GM11168 (cell line): ENCODE measurements at regions not wholly inside any gene's neighbourhood (a gene's known extent, or its start where the extent isn't known, plus 50 kb on each side); places are given as distances from the start of the nearest gene placed in this dataset.

ENCODE experiments used
- in situ Hi-C: fragments of 300-500 bp; cut with MboI; formaldehyde crosslinking; loops from one replicate; pipeline ENCODE4 v1.12.0; 2022; ENCODE audit warnings: low sequenced_read_pairs; ENCODE audit not compliant: unreplicated experiment

GRCh38 chr5:107325866-107326265 lies 344.9 kb downstream of the EFNA5 start:
- in situ Hi-C loops = no loop called here

GRCh38 chr5:107324809-107325208 lies 345.9 kb downstream of the EFNA5 start:
- in situ Hi-C loops = no loop called here

GRCh38 chr5:107324071-107324470 lies 346.7 kb downstream of the EFNA5 start:
- in situ Hi-C loops = no loop called here

GRCh38 chr5:107323536-107323935 lies 347.2 kb downstream of the EFNA5 start:
- in situ Hi-C loops = no loop called here

GRCh38 chr5:107322936-107323335 lies 347.8 kb downstream of the EFNA5 start:
- in situ Hi-C loops = no loop called here

GRCh38 chr5:107321906-107322305 lies 348.8 kb downstream of the EFNA5 start:
- in situ Hi-C loops = no loop called here

GRCh38 chr5:107320846-107321245 lies 349.9 kb downstream of the EFNA5 start:
- in situ Hi-C loops = no loop called here

- in situ Hi-C loops = no loop called here
Observed at GRCh38 chr5:107320376-107320775, 350.4 kb downstream of the EFNA5 start.

GRCh38 chr5:107319901-107320300 lies 350.8 kb downstream of the EFNA5 start:
- in situ Hi-C loops = no loop called here

- in situ Hi-C loops = no loop called here
Observed at GRCh38 chr5:107314330-107314729, 356.4 kb downstream of the EFNA5 start.

- in situ Hi-C loops = no loop called here
Observed at GRCh38 chr5:107313921-107314320, 356.8 kb downstream of the EFNA5 start.

GRCh38 chr5:107313098-107313497 lies 357.6 kb downstream of the EFNA5 start:
- in situ Hi-C loops = no loop called here

- in situ Hi-C loops = no loop called here
Observed at GRCh38 chr5:107310181-107310580, 360.6 kb downstream of the EFNA5 start.

GRCh38 chr5:107306594-107306993 lies 364.1 kb downstream of the EFNA5 start:
- in situ Hi-C loops = no loop called here

- in situ Hi-C loops = no loop called here
Observed at GRCh38 chr5:107306002-107306401, 364.7 kb downstream of the EFNA5 start.

- in situ Hi-C loops = no loop called here
Observed at GRCh38 chr5:107304684-107305083, 366.1 kb downstream of the EFNA5 start.

- in situ Hi-C loops = no loop called here
Observed at GRCh38 chr5:107303171-107303968, 367.4 kb downstream of the EFNA5 start.

- in situ Hi-C loops = no loop called here
Observed at GRCh38 chr5:107302441-107302840, 368.3 kb downstream of the EFNA5 start.

GRCh38 chr5:107301999-107302398 lies 368.7 kb downstream of the EFNA5 start:
- in situ Hi-C loops = no loop called here

- in situ Hi-C loops = no loop called here
Observed at GRCh38 chr5:107300721-107301327, 369.9 kb downstream of the EFNA5 start.

GRCh38 chr5:107296572-107296971 lies 374.2 kb downstream of the EFNA5 start:
- in situ Hi-C loops = no loop called here

- in situ Hi-C loops = no loop called here
Observed at GRCh38 chr5:107295914-107296313, 374.8 kb downstream of the EFNA5 start.
